NOMO-1 (cell line): ENCODE measurements at regions not wholly inside any gene's neighbourhood (a gene's known extent, or its start where the extent isn't known, plus 50 kb on each side); places are given as distances from the start of the nearest gene placed in this dataset.

Experiments
- DNase-seq, 2 experiments: peaks; one replicate each; lab custom pipeline; 2025; ENCODE audit not compliant: unreplicated experiment in 2 of 2; lab: John Stamatoyannopoulos, UW

DNA sequence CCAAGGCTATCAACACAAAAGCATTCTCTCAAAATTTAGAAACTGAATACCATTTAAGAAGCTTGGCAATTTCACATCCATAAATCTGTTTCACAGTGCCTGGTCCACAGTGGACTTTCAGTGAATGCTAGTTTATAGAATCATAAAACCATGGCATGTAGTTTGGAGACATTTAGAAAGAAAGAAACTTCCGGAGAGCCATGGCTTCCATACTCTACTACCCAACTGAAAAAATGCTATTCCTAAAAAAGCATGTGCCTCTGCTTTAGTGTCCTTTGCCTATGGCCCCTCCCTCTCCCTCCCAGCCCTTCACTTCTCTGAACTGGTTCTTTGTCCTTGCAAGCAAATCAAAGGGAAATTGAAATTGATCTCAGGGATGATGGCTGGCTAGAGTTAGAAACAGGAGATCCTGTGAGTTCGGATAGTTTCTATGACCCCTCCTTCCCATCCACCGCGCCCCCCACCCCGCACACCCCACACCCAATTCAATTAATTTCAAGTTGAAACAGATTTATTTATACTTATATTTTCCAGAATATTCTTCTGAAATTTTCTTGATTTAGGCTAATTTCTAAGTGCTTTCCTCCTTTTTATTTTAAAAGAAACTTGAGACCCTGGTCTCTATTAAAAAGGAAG lies 248.3 kb downstream of the TRIB2 start:
- no peak for DNase-seq

DNA sequence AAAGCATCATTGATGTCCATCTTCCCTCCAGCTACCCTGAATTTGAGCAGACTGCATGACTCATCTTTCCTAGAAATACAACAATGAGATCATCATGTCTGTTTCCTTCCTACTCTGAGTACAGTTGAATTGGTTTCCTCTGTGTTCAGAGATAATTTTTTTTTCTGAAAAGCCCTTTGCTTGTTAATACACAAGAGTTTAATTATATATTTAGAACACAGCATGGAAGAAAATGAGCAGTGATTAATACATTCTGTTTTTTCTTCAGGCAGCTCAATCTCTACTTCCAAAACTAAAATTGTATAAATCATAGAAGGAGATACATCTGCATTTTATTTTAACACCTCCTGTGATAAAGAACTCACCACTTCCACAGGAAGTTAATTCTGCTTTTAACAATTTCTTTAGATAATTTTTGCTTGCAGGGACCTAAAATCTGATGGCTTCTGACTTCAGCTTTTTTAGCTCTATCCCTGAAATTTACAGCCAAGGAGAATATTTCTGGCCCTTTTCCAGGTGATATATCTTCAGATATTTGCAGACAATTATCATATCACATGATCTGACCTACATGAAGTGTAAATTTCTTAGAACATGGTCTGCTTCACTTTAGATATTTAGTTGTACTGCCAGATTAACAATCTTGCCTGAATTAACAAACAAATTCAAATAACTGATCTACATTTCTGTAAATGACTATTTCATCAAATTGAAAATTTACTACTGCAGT lies 249.0 kb downstream of the TRIB2 start:
- DNase-seq = peak in 1 of 2 experiments; percentile 57

DNA sequence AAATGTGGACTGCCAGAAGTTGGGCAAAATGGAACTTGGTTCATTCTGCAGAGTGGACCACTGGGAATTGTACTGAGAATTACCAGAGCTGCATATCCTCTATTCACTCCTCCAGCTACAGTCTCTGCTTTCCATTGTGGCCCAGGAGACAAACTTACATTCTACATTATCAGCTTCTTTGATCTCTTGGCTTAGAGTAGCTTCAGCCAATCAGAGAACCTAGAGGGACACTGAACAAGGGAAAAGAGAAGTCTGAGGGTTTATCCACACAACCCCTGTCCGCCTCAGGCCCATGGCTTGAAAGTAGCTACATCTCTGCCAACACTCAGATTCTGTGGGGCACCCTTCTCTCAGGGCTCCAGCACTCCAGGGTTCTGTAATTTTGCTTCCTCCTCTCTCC lies 251.1 kb downstream of the TRIB2 start:
- no peak for DNase-seq

DNA sequence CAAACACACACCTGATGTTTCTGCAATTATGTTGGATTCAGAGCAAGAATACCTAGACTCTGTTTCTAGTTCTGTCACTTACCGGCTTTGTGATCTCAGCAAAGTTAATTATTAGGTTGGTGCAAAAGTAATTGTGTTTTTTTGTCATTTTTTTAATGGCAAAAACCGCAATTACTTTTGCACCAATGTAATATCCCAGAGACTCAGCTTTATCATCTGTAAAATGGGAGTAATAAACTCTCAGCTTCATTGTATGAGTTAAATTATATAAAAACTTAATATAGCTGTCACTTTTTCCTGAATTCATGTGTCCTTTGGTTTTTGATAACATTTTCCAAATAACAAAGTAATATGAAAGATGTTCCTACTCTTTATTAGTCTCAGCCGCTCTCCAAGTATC lies 251.7 kb downstream of the TRIB2 start:
- no peak for DNase-seq

DNA sequence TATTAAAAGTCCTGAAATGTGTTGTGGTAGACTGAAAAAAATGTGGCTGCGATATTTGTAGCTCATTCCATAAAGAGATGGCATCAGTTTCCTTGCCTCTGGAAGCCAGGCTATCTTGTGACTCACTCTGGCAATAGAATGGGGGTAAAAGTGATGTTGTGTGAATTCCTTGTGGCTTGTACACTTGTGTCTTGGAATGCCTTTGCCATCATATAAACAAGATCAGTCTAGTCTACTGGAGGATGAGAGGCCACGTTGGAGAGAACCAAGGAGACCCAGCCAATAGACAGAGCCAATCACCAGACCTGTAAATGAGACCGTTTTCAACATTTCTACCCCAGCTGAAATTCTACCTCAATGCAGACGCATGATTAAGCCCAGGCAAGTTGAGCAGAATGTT lies 254.1 kb downstream of the TRIB2 start:
- DNase-seq = no peak

DNA sequence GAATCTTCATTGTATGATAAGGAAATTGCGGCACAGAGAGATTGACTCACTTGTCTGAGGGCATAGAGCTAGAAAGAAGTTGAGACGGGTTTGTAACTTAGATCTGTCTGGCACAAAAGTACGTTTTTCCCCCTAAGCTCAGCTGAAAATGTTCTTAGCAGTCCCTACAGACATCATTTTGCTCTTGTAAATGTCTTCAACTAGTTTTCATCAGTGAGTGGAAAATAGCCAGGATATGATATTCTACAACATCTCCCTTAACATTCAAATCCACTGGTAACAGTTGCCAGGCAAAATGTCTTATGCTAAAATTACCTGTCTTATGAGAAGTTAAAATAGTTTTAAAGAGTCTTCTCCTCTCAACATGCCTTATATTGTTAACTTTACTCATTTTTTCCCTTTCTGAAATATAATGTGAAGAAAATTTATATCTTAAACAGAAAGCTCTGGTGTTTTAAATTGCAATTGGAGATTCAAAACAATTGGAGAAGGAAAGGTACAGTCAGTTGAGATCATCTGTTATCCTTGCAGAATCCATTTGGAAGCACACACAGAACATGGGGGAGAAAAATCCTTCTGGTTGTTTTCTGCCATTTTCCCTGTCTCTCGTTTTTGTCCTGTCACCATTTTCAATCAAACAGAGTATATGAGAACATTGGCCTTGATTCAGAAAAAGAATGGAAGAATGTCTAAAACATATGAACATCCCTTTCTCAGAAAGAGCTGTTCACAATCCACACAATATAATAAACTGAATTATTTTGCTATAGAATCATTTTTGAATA lies 255.0 kb downstream of the TRIB2 start:
- no peak for DNase-seq

DNA sequence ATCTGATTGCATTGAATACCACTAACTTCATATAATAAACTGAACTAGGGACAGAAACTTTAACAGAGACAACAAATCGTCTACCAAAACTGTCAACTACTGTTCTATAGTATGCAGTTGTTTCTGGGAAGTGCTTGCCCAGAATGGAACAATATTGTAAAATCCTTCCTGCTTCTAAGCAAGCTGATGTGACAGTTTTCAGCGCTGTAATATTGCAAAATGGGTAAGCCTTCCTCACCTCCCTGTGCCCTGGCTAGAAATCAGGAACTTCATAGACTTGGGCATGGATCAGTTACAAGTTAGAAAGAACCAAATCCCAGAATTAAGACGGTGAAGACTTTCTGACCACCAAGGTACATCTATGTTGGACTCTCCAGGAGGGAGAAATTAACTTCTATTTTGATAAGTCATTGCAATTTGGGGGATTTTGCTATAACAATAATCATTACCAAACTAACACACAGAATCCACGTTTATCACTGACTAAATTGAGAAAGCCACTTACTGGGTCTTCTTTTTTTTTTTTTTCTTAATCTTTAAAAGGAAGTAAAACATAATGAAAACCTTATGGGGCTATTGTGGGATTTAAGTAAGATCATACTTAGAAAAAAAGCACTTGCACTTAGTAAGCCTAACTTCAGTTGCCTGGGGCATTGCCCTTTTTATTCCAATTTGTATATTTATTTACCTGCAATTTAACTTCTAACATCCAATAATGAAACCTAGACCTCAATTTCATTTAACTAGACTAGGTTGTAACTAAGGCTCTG lies 261.5 kb downstream of the TRIB2 start:
- DNase-seq = peak in 1 of 2 experiments; percentile 34

DNA sequence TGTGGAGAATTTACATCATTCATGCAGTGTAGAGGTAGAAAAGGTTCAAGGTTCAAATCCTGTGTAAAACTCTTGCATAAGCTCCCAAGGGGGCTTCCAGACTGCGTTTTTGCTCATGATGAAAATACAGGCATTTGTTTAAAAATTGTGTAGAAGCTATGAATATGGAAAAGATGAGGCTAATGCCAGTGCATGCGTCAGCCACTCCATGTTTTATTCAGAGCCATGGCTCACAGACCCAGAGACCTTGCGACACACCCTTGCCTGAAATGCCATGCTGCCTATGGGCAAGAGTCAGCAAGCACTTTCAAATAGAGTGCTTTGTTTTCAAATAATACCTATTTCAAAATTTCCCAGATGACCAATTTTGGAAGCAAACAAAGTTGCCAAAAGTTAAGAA lies 262.3 kb downstream of the TRIB2 start:
- no peak for DNase-seq

DNA sequence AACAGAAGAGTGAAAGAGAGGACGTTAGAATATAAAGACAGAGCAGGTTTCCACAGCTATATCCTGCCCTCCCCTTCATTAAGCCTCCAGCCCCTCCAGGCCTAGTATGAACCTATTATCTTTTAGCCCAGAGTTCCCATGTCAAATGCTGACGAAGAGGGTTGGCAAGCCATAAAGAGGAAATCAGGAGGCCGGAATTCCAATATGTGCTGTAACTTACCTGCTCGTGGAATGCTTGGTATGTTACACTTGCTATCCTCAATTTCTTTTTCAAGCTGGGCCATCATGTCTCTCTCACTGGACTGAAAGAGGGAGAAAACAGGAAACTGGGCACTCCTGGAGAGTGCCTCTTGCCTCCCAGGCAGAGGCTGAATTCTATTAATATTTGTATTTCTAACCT lies 264.1 kb downstream of the TRIB2 start:
- no peak for DNase-seq

DNA sequence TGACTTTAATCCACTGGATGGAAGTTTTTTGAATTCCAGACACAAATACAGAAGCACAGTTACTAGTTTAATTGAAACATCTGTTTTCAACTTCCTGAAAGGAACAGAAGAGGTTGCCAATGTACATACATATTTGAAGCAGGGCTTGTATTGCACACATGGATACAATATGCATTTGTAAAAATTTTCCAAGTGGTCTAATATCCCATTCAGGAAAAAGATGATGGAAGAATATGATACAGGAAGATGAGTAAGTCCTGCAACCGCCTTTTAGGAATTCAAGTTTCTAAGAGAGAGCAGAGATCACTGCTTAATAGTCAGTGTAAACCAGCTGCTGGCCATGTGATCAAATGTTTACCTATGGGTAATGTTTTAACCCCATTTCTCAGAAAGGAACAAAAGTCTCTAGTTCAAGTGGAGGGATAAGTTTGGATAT lies 265.4 kb downstream of the TRIB2 start:
- DNase-seq = no peak

DNA sequence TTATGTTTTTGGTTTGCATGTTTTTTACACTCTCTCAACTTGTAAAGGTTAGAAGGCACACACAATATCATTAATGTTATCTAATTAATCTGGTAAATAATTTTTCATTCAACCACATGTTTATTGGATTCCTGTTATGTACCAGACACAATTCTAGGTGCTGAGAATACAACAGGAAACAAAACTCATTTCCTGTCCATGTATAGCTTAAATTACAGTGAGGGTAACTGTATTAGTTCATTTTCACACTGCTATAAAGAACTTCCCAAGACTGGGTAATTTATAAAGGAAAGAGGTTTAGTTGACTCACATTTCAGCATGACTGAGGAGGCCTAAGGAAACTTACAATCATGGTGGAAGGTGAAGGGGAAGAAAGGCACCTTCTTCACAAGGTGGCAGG lies 270.5 kb downstream of the TRIB2 start:
- DNase-seq = no peak

DNA sequence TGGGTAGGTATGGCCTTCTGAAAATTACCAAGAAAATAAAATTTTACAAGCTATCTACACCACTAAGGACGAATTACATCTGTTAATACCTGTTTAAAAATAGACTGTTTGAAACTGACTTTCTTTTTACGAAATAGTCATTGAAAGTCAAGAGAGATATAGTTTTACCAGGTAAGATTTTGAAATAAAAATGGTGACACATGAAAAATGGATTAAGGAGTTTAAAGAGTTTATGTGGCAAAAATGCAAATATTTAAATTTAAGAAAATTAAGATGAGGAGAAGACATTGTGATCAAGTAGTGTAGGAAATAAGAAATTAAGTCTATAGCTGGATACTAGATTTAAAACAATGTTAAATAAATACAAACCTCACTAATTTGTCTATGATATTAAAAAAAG lies 271.5 kb downstream of the TRIB2 start:
- DNase-seq = no peak

DNA sequence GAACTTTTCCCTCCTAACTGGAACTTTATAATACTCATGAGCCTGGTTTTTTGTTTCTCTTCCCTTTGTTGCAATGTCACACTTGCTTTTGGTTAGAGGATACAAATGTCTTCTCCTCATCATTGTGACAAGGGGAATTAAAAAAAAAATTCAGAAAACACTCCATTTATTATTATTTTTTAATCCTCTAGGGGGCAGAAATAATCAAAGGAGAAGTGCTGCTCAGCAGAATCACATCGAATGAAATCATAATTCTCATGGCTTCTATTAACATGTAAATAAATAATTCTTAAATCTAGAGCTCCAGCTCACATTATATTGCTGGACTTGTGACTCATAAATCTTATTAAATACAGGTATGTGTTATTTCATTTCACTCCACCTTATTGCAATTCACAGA lies 273.8 kb downstream of the TRIB2 start:
- DNase-seq = no peak

DNA sequence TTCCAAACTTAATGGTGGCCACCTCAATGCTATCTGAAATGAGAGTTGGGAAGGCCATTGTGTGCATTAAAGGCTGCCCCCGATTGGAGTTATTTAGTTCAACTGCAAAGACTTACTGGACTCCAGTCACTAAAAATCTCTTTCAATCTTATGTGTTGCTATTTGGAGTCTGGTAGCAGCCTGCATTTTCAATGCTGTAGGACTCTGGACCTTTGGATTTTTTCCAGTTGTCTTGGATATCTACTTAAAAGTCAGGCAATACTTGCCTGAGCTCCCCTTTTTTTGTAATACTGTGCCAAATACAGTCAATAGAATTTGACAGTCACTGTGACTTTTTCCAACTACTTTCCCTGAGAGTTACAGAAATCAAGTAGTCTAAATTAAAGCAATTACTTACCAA lies 281.9 kb downstream of the TRIB2 start:
- no peak for DNase-seq

DNA sequence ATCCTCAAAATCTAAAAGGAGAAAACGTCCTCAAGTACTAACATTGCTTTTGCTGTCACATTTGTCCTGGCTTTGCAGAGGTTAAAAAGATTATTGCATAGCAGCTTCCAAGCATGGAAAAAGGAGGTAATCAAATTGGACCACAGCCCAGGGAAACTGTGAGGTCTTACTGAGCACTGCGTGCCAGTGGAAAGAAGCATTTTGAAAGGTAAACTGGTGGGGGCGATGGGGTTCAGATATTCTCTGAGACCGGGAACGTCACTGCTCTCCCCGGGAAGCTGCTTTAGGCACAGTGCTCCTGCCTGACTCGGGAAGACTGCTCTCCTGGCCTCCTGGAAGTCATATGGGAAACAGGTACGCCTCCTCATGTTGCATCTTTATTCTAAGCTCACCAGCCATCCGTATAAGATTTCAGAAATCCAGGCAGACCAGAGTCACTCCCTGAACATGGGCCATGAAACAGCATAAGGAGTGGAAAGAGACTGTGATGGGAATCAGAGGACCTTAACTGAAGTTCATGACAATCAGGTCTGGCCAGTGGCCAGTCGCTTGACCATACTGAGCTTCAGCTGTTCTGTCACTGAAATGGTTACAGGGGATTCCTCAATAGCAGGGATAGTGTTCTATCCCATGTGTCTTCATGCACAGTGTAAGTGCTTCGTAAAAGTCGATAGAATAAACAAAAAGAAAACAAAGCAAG lies 284.1 kb downstream of the TRIB2 start:
- DNase-seq = no peak

DNA sequence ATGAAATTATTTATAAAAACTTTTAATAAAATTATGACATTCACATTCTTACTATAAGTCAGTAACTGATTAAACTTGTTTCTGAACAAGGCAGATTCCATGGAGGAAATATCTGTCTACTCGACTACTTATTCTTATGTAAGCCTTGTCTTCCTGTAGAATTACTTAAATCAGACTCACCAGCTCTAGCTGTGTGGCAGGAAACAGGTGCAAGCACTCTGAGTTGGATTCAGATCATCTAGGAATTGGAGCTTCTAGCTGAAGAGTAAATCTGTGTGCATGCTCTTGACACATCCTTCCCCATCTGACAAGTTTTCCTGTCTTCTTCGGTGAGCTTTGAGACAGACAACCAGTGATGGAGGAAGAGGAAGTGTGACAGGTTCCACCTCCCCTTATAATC lies 284.7 kb downstream of the TRIB2 start:
- DNase-seq = no peak

DNA sequence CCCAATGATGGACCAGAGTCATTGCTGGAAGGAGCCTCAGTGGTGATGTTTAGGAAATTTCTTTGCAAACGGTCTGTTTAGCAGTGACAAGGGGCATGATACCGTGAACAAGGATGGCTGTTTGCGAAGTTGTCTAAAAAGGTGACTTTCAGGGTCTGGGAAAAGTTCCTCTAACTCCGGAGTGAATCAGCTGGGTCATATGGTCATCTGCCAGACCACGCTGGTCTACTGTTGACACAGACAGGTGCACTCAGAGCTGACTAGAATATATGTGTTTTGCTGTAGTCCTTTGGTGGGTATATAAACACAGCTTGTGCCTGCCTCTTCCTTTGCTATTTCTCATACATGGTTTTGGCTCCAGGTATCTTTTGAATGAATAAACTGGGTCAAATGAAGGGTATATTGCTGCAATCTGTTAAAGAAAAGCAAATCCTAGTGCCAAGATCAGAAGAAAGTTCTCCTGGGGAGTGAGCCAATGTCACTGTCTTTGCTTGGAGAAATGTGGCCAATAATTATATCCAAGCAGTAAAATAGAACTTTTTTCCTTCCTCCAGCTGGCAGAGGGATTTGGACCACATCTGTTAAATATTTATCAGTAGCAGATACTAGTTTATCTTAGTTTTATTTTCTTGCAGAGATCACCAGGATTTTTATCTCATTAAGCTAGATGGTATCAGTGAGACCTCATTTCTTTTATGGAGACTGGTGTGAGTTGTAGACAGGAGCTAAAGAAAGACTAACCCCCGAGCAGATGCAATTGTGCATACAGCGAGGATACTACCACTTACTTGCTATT lies 286.0 kb downstream of the TRIB2 start:
- no peak for DNase-seq

DNA sequence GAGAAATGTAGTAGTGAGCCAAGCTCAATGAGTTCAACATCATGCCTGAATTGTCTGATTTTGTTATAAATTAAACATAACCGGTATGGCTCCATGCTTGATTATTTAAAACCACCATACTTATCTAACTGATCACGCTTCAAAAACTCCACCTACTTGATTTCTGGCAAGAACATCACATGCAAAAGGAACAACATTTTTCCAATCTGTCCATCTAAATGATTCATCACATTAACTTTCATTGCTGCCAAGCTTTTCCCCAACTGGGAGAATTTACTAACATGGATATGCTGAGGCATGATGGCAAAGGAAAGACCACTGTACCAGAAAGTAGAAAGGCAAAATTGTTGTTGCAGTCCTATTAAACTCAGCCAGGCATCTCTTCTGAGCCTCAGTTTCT lies 286.8 kb downstream of the TRIB2 start:
- DNase-seq = no peak

DNA sequence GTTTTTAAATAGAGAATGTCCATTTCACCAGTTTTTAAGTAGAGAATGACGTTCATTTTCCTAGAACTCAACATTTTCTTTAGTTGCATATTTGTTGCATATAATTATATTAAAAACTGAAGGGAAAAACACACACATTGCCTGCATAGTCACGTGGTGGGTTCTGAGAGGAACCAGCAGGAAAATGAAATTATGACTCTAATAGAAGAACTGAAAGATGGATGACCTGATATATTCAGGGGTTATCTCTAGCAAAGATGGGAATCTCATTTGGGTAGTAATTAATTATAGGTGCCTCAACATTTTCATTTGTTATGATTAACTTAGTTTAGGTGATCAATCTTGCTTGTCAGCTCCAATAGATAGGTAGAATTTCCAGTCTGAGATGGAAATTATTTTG lies 288.3 kb downstream of the TRIB2 start:
- DNase-seq = no peak
